NCI-H1694 treated with DMSO at 0.1 percent for 48 hours (cell line): ENCODE measurements at regions not wholly inside any gene's neighbourhood (a gene's known extent, or its start where the extent isn't known, plus 50 kb on each side); places are given as distances from the start of the nearest gene placed in this dataset.

Experiments
- DNase-seq: peaks from one replicate; lab custom pipeline; 2025; lab: John Stamatoyannopoulos, UW

GRCh38 chr1:98203466-98203865 is 282.6 kb upstream of the DPYD start:
- DNase-seq = no peak

DNA sequence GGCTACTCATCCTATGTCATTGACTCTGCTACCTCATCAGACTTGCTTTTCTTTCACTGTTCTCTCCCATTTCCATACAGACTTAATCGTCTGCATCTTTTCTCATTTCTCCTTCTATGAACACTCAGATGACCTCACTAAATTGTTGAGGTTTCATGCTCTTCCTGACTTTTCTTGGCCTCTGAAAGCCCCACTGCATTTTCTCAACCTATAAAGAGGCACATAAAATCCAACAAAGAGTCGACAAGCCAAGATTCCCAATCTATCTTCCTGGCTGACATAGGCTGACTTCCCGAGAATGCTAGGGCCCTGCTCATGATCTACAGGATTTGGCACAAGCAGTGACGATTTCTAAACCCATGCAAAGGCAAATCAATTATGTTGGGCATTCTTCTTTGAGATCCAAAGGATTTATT is 280.8 kb upstream of the DPYD start:
- DNase-seq = no peak

DNA sequence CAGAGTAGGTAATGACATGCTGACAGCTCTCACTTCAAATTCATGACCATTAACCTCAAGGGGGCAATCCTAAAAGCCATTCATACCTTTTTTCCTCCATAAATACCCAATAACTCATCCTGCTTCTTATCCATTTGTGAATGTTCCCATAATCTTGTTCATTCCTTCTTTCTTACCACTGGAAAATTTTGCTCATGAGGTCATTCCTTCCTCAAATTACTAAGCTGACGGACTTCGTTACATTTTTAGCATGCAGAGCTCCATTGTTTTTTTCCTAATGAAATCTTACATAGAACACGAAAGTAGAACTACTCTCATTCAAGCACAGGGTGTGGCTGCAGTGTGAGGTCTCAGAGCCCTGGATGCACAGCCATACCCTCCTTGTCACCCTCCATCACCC is 276.5 kb upstream of the DPYD start:
- DNase-seq = no peak

DNA sequence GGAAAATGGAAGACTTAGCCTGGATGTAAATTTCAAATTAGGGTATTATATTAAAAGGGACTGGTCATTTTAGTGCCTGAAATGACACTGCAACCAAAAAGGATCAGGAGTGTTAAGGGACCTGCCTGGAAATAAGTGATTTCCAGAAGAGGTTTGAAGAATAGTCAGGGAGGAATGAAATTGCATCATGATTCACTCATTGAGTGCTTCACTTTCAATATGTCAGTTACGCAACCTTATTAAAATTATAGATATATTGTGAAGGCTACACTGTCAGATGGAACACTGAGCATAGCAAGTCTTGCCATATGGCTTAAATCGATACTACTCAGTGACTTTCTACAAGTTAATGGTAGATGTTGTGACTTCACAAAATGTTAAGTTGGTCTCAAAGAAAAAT is 275.2 kb upstream of the DPYD start:
- no peak for DNase-seq

DNA sequence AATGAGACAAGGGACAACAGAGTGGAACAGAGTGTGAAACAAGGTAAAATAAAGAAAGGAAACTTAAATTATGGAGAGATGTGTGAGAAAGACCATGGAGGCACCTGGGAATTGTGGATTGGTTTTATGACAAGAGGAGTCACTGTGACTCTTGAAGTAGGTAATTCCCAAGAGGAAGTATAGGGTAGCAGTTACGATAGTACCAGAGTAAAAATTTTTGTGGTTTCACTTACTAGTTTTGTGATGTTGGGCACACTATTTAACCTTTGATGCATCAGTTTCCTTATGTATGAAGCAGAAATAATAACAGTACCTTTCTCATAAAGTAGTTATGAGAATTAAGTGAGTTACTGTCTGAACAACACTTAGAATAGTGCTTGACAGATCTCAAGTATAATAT is 267.9 kb upstream of the DPYD start:
- DNase-seq = no peak

GRCh38 chr1:98184856-98185255 is 264.0 kb upstream of the DPYD start:
- DNase-seq = no peak

- no peak for DNase-seq
Observed at GRCh38 chr1:98181036-98181764, 260.4 kb upstream of the DPYD start.

DNA sequence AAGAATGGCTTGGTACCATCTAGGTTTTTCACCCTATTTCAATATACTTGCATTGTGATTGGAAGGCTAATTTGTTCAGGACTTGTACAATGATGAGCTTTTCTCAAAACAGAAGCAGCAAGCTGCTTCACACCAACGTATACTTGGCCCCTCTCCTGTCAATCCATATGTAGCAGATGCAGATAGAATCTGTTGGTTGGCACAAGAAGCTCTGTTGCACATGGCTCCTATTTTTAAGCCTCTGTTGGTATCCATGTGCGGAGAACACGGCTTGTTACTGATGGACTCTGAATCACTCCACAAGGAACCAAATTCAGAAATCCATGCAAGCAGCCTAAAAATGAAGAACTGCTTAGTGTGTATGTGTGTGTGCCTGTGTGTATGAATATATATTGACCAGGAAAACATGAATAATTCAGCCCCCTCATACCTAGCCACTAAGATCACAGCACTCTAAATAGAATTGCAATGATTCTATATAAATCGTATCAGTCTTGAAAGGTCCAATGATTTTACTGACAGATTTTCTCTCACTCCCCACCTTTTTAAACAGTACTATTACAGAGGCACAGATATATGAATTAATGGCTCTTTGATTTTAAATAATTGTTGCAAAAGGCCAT is 258.4 kb upstream of the DPYD start:
- DNase-seq = peak; percentile 93

- no peak for DNase-seq
Observed at GRCh38 chr1:98177751-98178150, 256.9 kb upstream of the DPYD start.

GRCh38 chr1:98176936-98177335 is 256.1 kb upstream of the DPYD start:
- DNase-seq = peak; percentile 4

DNA sequence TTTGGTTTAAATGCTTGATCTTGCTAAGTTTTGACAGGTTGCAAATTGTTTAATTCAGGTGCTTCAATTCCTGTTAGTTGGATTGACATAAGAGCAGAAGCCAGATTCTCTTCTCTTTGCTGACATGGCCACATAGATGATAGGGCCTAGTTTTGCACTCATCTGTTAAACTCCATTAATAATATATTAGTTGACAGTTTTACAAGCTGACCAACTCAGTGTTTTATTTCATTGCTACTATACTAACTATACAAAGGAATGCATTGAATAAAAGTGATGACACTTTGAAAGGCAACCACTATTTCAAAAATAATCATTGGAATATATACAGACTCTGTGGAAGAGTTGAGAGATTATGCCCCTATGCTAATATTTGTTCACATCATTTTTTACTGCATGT is 255.6 kb upstream of the DPYD start:
- DNase-seq = no peak

DNA sequence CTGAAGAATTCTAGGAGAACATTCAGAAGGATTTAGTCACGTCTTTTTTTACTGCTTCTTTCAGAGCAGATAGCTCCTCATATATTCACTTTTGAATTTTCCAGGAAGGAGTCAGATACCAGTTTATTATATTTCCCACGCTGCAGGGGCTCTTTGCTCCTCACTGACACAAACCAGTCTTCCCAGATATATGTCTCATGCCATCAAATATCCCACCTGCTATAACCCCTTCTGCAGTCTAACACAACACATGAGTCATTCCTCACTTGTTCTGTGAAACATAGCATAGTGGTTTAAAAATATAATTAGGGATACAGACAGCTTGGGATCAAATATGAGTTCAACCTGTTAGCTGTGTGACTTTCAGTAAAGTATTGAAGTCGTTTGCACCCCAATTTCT is 251.7 kb upstream of the DPYD start:
- DNase-seq = no peak

DNA sequence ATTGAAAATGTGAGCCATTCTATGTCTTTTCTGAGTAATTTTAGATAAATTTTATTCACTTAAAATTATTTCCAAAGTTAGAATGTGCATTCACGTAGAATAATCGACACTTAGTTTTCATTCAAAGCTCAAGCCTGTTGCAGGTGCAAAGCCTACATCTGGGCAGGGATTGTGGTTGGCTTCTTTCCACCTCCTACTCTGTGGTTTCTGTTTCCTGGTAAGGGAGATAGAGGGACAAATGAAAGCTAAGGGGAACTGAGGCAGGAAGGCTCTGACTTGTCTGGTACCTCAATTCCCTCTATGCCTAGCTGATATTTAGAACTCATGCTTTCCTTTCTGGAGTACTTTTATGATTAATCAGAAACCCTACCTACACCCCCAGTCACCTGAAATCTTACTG is 251.2 kb upstream of the DPYD start:
- no peak for DNase-seq

DNA sequence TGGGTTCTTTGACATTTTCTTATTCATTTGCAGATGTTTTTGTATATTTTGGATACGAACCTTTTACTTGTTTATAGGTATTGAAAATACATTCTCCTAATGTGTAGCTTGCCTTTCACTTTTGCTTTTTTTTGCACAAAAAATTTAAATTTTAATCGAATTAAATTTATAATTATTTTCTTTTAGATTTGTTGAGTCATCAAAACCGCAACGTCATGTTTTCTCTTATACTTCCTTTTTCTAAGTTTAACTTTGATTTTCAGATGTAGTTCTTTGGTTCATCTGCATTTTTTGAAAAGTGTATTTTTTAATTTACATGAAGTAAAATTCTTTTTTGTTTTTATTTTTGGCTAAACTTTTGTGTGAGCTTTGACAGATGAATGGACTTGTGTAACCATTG is 243.7 kb upstream of the DPYD start:
- DNase-seq = no peak

DNA sequence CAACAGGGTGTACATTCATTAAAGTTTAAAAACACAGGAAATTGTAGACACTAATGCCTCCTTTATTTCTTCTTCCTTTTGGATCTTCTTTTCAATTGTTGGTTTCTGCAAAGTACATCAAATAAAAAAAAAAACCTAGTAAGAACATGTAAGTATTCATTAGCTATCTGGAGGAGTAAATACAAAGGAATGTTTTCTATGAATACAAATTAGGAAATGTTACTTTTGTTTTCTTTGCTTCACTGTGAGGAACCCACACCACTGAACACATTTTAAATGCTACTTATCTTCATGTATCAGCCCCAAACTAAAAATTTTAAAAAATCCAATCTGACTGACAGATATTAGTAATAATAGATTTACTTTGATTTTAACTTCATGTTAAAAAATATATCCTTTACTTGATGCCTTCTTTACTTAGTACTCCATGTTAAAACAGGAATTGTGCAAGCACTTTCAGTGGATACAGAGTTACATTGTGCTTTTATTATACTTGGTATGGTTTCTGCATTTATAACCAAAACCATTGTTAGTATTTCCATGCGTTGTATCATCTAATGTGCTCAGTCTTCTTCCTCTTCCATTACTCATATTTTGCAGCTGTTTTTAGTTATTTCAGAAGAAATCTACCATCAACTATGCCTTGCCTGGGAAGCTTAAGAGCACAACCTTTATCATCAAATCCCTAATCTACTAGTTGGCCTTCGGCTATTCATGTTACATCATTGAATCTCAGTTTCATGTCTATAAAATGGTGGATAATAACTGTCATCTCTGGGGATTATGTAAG is 236.9 kb upstream of the DPYD start:
- DNase-seq = no peak

GRCh38 chr1:98147280-98147679 is 226.4 kb upstream of the DPYD start:
- DNase-seq = no peak

DNA sequence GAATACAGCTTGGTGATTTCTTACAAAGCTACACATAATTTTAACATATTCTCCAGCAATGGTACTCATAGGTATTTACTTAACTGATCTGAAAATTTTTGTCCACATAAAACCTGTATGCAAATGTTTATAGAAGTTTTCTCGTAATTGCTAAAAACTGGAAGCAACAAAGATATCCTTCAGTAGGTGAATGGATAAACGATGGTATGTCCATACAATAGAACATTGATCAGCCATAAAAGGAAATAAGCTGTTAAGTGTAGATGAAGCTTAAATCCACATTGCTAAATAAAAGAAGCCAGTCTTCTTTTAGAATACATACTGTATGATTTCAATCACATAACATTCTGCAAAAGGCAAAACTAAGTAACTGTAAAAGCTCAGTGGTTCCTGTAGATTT is 224.8 kb upstream of the DPYD start:
- DNase-seq = no peak

- no peak for DNase-seq
Observed at GRCh38 chr1:98143403-98143802, 222.6 kb upstream of the DPYD start.

DNA sequence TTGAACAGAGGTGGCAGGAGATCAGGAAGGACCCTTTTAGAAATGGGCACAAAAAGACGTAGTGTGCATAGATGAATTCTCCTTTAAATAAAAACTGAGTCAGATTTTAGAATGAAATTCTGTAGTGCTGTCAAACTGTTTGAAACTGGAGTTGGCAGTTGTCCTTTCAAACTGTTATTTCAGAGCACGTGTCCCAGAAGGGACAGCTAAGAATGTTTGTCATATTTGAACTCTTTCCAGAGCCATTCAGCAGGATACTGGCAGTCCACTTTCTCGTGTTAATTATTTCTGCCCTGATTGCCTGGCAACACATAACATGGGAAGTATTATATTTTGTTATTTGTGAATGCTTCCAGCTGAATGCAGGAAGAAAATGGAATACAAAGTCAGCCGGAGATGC is 212.3 kb upstream of the DPYD start:
- no peak for DNase-seq

- no peak for DNase-seq
Observed at GRCh38 chr1:98130408-98130807, 209.6 kb upstream of the DPYD start.

DNA sequence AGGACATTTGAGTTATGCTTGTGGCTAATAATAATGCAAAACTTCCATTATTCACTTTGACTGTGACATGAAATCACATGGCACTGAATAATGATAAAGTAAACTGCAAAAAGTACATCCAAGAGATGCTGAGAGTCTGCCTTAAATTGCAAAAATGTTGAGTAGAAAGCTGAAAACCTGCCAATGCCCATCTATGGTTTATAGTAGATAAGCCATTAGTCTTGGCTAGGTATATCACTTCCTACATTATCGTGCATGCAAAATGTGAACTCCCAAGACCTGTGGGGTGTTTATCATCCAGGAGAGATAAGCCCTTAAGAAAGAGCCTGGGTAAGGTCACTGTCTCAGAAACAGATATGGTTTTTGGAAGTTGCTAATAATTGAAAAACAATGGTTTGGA is 208.7 kb upstream of the DPYD start:
- DNase-seq = no peak

- DNase-seq = no peak
Observed at GRCh38 chr1:98126740-98127139, 205.9 kb upstream of the DPYD start.

GRCh38 chr1:98121646-98122045 is 200.8 kb upstream of the DPYD start:
- no peak for DNase-seq
